ENCODE measurements at regions not wholly inside any gene's neighbourhood (a gene's known extent, or its start where the extent isn't known, plus 50 kb on each side); places are given as distances from the start of the nearest gene placed in this dataset.

DNA sequence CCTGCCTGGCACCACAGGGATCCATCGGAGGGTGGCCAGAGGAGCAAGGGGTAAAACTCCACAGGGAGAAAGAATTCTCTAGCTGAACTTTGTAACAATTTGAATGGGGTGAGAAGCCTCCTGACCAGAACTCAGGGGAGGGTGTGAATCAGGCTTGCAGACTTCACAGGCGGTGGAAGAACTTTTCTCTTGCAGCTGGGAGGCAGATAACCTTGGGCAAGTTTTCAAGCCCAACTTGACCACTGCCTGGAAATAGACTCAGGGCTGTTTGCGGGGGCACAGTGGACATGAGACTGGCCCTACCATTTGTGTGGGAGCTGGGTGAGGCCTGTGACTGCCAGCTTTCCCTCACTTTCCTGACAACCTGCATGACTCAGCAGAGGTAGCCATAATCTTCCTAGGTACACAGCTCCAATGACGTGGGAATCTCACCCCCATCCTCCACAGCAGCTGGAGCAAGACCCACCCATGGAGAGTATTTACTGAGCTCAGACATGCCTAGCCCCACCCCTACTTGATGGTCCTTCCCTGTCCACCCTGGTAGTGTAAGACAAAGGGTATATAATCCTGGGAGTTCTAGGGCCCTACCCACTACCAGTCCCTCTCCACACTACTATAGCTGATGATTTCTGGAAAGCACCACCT, 210.0 kb upstream of the AGTR2 start (continued):
- TF ChIP-seq, protein P1, sequence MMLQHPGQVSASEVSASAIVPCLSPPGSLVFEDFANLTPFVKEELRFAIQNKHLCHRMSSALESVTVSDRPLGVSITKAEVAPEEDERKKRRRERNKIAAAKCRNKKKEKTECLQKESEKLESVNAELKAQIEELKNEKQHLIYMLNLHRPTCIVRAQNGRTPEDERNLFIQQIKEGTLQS (IDR thresholded peaks at IDR 0.05), result no peak
- TF ChIP-seq POLR2AphosphoS5 (IDR thresholded peaks at IDR 0.05; ENCODE audit: low read depth, low read length), result no peak

DNA sequence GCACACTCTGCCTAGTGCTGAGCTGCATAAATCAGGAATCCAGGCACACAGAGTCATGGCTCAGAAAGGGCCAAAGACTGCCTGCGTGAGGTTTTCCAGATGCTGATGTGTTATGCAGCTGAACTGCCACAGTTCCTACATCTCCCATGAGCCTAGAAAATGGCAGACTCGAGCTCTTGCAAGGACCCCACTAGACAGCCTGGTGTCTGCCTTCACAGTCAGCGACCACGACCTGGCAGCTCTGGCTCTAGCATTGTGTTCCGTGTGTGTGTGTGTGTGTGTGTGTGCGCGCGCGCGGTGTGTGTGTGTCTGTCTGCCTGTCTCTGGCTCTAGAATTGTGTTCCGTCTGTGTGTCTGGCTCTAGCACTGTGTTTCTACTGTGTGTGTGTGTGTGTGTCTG, 203.6 kb upstream of the AGTR2 start:
- ATAC-seq, result no peak
- DNase-seq (ENCODE audit: low read depth, low spot score), result no peak
- H3K9me2 ChIP-seq (ENCODE audit: insufficient read depth), result no peaks in the 10 kb centered on the region
- H3K4me3 ChIP-seq (replicated peaks in 1 of 2; ENCODE audit: low read depth in 1 of 2, low read length in 2 of 2), result no peak overlapping the region
- no peak overlapping the region for H3K9ac ChIP-seq (ENCODE audit: low read length)
- no peak overlapping the region for H2AFZ ChIP-seq (ENCODE audit: low read depth, low read length, poor library complexity, severe bottlenecking)
- RAD21 ChIA-PET (ENCODE audit: low non-redundant PET in 1 of 2, low total read pairs in 2 of 2, uncharacterized antibody in 2 of 2, unreplicated experiment in 2 of 2), result no interaction called here
- peaks cover 0 to 11% of the 10 kb centered on the region in 2 experiments; a peak in 1 of 4 replicates for H3K4me1 ChIP-seq (ENCODE audit: control insufficient read depth in 1 of 2, insufficient read depth in 2 of 2, low read length in 2 of 2)
- H3K79me2 ChIP-seq (ENCODE audit: insufficient read depth, low read length), result peaks cover 64% of the 10 kb centered on the region
- H3K4me2 ChIP-seq (ENCODE audit: low read length), result peak overlapping the region; percentile 76; the same call in 1 of the 2 replicates
- no peaks in the 10 kb centered on the region for H4K20me1 ChIP-seq (ENCODE audit: insufficient read depth)
- H3K27ac ChIP-seq (ENCODE audit: low read depth, low read length), result no peak overlapping the region
- intact Hi-C loops (cut with micrococcal nuclease), result no loop called here
- CTCF ChIA-PET, result no interaction called here
- BruUV-seq (replicated peaks), result no TSS peak
- TF ChIP-seq CBX3 (IDR thresholded peaks at IDR 0.05; ENCODE audit: low read depth) (no peak), SRF (IDR thresholded peaks at IDR 0.05; ENCODE audit: low read depth) (no peak), YY1 (IDR thresholded peaks at IDR 0.05; ENCODE audit: extremely low read depth, insufficient replicate concordance, low read depth, low read length) (no peak), ELF1 (IDR thresholded peaks at IDR 0.05; ENCODE audit: borderline replicate concordance, low read depth) (no peak), EZH2 (IDR thresholded peaks at IDR 0.05) (no peak), SIN3A (IDR thresholded peaks at IDR 0.05; ENCODE audit: low read depth) (no peak), RAD21 (IDR thresholded peaks at IDR 0.05; ENCODE audit: low read depth) (no peak), POLR2AphosphoS5 (IDR thresholded peaks at IDR 0.05; ENCODE audit: low read depth, low read length) (no peak), POLR2A (IDR thresholded peaks at IDR 0.05; ENCODE audit: borderline replicate concordance, extremely low read depth, insufficient read depth, insufficient read length) (no peak), FOSL1 (IDR thresholded peaks at IDR 0.05; ENCODE audit: low read depth) (no peak), ZNF274 (IDR thresholded peaks at IDR 0.05; ENCODE audit: low read depth, low read length) (no peak)
- TF ChIP-seq, protein P1 (IDR thresholded peaks at IDR 0.05), result no peak
- TF ChIP-seq, protein P2, sequence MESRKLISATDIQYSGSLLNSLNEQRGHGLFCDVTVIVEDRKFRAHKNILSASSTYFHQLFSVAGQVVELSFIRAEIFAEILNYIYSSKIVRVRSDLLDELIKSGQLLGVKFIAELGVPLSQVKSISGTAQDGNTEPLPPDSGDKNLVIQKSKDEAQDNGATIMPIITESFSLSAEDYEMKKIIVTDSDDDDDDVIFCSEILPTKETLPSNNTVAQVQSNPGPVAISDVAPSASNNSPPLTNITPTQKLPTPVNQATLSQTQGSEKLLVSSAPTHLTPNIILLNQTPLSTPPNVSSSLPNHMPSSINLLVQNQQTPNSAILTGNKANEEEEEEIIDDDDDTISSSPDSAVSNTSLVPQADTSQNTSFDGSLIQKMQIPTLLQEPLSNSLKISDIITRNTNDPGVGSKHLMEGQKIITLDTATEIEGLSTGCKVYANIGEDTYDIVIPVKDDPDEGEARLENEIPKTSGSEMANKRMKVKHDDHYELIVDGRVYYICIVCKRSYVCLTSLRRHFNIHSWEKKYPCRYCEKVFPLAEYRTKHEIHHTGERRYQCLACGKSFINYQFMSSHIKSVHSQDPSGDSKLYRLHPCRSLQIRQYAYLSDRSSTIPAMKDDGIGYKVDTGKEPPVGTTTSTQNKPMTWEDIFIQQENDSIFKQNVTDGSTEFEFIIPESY (IDR thresholded peaks at IDR 0.05; ENCODE audit: extremely low read depth, insufficient replicate concordance, low read length), result no peak
- TF ChIP-seq, protein P3, sequence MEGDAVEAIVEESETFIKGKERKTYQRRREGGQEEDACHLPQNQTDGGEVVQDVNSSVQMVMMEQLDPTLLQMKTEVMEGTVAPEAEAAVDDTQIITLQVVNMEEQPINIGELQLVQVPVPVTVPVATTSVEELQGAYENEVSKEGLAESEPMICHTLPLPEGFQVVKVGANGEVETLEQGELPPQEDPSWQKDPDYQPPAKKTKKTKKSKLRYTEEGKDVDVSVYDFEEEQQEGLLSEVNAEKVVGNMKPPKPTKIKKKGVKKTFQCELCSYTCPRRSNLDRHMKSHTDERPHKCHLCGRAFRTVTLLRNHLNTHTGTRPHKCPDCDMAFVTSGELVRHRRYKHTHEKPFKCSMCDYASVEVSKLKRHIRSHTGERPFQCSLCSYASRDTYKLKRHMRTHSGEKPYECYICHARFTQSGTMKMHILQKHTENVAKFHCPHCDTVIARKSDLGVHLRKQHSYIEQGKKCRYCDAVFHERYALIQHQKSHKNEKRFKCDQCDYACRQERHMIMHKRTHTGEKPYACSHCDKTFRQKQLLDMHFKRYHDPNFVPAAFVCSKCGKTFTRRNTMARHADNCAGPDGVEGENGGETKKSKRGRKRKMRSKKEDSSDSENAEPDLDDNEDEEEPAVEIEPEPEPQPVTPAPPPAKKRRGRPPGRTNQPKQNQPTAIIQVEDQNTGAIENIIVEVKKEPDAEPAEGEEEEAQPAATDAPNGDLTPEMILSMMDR (IDR thresholded peaks at IDR 0.05 in 2 of 3, conservative IDR thresholded peaks at IDR 0.05 in 1 of 3; ENCODE audit: borderline replicate concordance in 1 of 3, insufficient read depth in 1 of 3, low read depth in 2 of 3, low read length in 2 of 3), result no peak
- TF ChIP-seq, protein P4, sequence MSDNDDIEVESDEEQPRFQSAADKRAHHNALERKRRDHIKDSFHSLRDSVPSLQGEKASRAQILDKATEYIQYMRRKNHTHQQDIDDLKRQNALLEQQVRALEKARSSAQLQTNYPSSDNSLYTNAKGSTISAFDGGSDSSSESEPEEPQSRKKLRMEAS (IDR thresholded peaks at IDR 0.05), result no peak
- no peaks in the 10 kb centered on the region for H3K9me3 ChIP-seq (ENCODE audit: control insufficient read depth in 1 of 2, insufficient read depth in 1 of 2, low read depth in 1 of 2, low read length in 2 of 2)
- no peaks in the 10 kb centered on the region for H3K27me3 ChIP-seq (ENCODE audit: insufficient read depth, low read length)
- H3K36me3 ChIP-seq (ENCODE audit: control insufficient read depth in 1 of 2, insufficient read depth in 2 of 2, low read length in 2 of 2), result no peaks in the 10 kb centered on the region
- POLR2A ChIA-PET, result no interaction called here
